Fibroblast of skin of right quadriceps (primary cell): ENCODE measurements at regions not wholly inside any gene's neighbourhood (a gene's known extent, or its start where the extent isn't known, plus 50 kb on each side); places are given as distances from the start of the nearest gene placed in this dataset.

ENCODE experiments used
- DNase-seq: peaks from one replicate; pipeline ENCODE4 v3.0.0-alpha.2; 2013

GRCh38 chr2:14684516-14684915 lies 52.0 kb downstream of the LRATD1 start:
- DNase-seq, result no peak

DNA sequence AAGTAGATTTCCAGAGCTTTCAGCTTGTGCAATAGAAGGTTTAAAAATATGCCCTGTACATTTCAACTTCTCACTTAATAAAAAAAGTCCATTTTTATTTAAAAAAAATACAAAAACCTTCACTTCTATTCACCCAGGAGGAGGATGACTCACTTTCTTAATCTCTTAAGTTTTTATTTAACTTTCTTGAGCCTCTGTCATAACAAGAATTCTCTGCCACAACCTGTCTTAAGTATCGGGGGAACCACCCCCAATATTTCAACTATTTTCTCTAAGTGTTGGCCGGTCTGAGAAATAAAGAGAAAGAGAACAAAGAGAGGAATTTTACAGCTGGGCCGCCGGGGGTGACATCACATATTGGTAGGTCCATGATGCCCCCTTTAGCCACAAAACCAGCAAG lies 58.4 kb downstream of the LRATD1 start:
- DNase-seq, result no peak

DNA sequence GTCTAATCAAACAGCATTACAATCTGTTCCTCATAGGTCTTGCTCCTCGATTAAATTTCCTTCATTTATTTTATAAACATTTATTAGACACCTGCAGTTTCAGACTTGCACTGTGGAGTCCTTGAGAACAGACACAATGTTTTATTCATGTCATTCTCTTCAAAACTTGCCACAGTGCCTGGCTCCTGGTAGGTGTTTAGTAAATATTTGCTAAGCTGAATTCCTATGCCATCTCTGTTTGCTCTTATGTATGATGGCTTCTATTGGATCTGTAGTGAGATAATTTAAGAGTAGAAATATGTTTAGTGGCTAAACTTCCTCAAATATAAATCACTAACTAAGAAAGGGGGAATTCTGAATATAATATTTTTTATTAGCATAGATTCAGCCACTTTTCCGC lies 61.4 kb downstream of the LRATD1 start:
- DNase-seq, result no peak

DNA sequence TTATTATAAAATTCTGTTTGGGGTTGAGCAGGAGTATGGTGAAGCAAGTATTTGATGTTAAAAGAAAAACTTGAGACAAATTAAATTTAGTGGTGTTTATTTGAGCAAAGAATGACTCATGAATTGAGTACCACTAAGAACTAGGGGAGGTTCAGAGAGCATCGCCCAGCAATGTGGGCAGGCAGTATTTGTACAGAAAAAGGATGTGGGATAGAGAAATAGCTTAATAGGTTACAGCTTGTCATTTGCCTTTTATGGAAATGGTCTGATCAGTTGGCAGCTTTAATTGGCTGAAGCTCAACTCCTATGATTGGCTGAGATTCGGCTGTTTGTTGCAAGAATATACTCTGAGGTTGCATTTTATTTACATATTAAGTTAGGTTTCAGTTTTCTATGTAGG lies 68.2 kb downstream of the LRATD1 start:
- peak; percentile 75 for DNase-seq

- peak; percentile 10 for DNase-seq
Measured at GRCh38 chr2:14702258-14702657, 69.7 kb downstream of the LRATD1 start.

DNA sequence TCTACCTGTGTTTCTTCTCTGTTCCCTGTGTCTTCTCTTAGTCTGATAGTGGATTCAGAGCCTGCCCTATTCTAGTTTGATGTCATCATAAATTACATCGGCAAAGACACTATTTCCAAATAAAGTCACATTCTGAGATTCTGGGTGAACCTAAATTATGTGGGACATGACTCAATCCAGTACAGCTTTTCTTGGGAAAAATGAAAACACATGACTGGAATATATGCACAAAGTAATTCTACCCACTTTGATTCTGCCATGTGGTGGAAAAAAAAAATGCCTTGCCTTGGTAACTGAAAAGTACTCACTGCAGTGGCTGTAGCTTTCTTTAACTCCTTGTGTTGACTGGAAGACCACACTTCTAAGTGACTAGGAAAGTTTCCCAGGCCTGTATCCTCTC lies 73.7 kb downstream of the LRATD1 start:
- peak; percentile 10 for DNase-seq

- no peak for DNase-seq
Measured at GRCh38 chr2:14712111-14712510, 79.6 kb downstream of the LRATD1 start.

DNA sequence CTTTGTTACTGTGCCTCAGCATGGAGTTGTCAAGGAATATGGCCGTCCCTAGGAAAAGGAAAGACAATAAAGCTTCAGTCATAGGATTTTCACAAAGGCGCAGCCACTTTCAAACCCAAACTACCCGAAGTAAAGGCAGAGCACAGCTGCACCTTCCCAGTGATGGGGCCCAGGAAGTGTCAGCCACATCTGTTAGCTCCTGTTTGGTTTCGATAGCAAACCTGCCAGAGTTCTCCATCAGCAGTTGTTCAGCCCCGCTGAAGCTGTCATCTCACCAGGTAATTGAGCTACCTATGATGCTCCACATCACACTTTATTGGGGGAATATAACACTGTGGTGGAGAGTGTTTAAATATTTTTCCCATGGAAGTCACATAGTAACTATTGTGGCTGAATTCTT lies 80.7 kb downstream of the LRATD1 start:
- no peak for DNase-seq

DNA sequence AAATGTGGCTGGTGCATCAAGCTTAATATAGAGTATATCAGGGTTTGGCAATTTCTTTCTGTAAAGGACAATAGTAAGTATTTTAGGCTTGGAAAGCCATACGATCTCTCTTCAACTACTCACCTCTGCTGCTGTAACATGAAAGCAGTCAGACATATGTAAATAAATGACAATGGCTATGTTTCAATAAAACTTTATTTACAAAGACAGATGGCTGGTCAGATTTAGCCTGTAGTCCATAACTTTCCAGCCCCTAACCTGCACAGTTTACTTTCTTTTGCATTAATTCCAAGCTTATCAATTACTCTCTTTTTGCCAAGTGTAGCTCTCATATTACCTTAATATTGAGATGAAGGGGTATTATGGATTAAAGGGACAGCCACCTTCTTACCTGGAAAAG lies 83.1 kb downstream of the LRATD1 start:
- no peak for DNase-seq

GRCh38 chr2:14716319-14716718 lies 83.8 kb downstream of the LRATD1 start:
- DNase-seq, result no peak

- DNase-seq, result no peak
Measured at GRCh38 chr2:14717131-14717530, 84.6 kb downstream of the LRATD1 start.

DNA sequence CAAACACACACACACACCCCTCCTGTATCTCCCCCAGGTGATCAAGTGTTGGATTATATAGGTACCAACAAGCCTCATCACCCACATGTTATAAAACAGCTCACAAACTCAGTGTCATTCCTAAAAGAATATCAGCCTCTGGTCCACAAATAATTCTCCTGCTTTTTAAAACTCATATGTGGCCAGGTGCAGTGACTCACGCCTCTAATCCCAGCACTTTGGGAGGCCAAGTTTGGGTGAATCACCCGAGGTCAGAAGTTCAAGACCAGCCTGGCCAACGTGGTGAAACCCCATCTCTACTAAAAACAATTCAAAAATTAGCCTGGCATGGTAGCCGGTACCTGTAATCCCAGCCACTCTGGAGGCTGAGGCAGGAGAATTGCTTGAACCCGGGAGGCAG lies 87.8 kb downstream of the LRATD1 start:
- peak; percentile 8 for DNase-seq

- DNase-seq, result no peak
Measured at GRCh38 chr2:14720739-14721138, 88.2 kb downstream of the LRATD1 start.

GRCh38 chr2:14722904-14723570 lies 90.5 kb downstream of the LRATD1 start:
- peak; percentile 6 for DNase-seq

GRCh38 chr2:14723684-14724083 lies 91.2 kb downstream of the LRATD1 start:
- no peak for DNase-seq

DNA sequence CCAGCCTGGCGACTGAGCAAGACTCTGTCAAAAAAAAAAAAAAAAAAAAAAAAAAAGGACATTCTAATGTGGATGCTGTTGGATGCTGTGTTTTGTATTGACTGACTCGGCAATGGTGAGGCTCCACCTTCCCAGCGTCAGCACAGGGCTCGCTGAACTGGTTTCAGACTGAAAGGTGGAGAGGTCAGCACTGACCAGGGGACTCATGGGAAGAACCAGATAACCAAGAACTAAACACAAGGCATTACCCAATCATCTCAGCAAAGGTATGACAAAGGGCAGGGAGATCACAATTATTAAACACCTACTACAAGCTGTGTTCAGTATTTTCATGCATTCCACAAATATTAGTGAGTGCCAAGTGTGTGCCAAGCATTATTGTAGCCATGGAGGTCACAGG lies 103.2 kb downstream of the LRATD1 start:
- no peak for DNase-seq

- no peak for DNase-seq
Measured at GRCh38 chr2:14737201-14737600, 104.7 kb downstream of the LRATD1 start.

GRCh38 chr2:14743861-14744260 lies 111.3 kb downstream of the LRATD1 start:
- no peak for DNase-seq

GRCh38 chr2:14745288-14746076 lies 113.0 kb downstream of the LRATD1 start:
- no peak for DNase-seq

- no peak for DNase-seq
Measured at GRCh38 chr2:14746133-14746532, 113.6 kb downstream of the LRATD1 start.

GRCh38 chr2:14747447-14747846 lies 114.9 kb downstream of the LRATD1 start:
- no peak for DNase-seq

DNA sequence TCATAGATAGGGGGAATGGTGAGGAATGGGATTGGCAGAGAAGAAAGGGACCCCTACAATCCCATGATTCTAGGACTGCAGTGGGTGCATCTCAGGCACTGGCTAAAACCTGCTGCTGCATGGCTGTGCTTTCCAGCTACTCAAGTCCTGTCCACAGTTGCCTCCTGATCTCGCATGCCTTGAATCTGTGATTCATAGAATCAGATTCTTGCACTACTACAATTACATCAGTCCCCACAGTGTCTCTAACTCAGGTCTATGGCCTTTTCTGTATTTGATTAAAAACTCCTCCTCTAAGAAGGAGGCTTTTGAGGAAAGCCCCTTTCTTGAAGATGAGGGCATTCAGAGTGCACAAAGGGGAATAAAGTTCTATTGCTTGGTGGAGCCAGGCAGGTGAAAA lies 117.4 kb downstream of the LRATD1 start:
- peak; percentile 36 for DNase-seq

GRCh38 chr2:14750433-14750832 lies 117.9 kb downstream of the LRATD1 start:
- no peak for DNase-seq

- DNase-seq, result no peak
Measured at GRCh38 chr2:14751581-14751980, 119.1 kb downstream of the LRATD1 start.

GRCh38 chr2:14752295-14752694 lies 119.8 kb downstream of the LRATD1 start:
- DNase-seq, result no peak
